ENCODE measurements at regions not wholly inside any gene's neighbourhood (a gene's known extent, or its start where the extent isn't known, plus 50 kb on each side); places are given as distances from the start of the nearest gene placed in this dataset.

DNA sequence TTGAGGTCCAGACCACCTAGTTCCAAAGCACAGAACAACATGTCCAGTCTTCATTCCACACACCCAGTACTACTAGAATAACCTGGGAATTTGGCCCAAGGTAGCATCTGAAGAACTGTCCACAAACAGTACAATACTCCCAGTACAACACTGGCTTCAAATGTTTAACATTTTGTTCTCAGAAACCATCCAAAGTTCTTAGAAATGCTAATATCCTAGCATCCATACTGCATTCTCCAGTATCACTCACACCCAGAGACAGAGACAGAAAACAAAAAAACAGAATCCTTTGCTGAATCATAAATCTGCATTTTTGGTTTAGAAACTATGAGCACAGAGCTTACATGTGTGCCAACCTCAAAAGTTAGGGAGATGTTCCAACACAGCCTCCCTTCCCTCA is 490.8 kb downstream of the FOXO1 start:
- DNase-seq, result no peak

DNA sequence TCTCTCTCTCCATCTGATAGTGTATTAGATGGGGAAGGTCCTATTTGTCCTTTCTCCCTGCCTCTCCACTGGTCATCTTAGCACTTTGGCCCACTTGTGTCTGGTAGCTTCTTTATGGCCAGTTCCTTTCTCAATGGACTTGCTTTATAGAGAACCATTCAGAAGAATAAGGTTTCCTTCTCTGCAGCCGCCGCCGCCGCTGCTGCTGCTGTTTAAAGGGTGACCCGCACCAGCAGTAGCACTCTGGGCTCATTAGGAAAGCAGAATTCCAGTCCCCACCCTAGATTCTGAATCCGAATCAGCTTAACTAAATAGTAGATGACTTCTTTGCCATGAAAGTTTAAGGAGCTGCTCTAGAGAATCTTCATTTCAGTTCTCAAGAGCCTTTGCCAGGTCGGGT is 490.2 kb downstream of the FOXO1 start:
- no peak for DNase-seq

- no peak for DNase-seq
These were observed 488.3 kb downstream of the FOXO1 start for GRCh38 chr13:40178130-40178529.

- no peak for DNase-seq
These were observed 486.8 kb downstream of the FOXO1 start for GRCh38 chr13:40179445-40180281.

- no peak for DNase-seq
These were observed 485.7 kb downstream of the FOXO1 start for GRCh38 chr13:40180776-40181175.

GRCh38 chr13:40181203-40181845 is 485.1 kb downstream of the FOXO1 start:
- DNase-seq, result no peak

DNA sequence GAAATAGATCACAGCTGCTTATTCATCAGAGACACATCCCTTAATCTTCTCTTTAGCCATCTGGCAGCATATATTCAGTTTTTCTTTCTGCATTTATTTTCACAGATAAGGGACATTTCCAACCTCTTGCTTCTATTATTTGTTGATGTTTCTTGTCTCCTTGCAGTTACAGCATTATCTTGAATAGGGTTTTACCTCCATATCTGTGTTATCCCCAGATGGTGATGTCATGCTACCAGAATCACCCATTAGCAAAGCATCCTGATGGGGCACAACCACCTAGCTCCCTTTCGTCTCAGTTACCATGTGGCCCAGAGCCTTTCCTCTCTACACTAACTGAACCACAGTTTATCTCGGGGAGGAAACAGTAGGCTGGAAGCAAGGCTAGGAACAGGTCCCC is 483.9 kb downstream of the FOXO1 start:
- no peak for DNase-seq

DNA sequence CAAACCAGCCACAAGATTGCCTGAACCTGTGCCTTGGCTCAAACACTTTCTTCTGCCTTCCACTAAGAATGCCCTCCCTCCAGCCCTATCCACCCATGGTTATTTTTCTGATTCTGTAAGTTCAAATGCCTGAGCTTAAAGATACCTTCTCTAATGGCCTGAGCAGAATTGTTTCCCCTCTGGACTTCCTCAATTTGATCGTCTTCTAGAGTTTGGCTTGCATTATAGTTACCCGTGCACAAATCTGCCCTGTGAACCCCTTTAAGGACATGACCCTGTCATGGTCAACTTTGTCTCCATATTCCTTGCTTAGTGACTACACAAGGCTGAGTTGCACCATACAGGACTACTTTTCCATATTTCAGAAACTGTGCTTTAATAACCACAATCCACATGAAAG is 481.0 kb downstream of the FOXO1 start:
- no peak for DNase-seq

- DNase-seq, result no peak
These were observed 480.4 kb downstream of the FOXO1 start for GRCh38 chr13:40186041-40186440.

DNA sequence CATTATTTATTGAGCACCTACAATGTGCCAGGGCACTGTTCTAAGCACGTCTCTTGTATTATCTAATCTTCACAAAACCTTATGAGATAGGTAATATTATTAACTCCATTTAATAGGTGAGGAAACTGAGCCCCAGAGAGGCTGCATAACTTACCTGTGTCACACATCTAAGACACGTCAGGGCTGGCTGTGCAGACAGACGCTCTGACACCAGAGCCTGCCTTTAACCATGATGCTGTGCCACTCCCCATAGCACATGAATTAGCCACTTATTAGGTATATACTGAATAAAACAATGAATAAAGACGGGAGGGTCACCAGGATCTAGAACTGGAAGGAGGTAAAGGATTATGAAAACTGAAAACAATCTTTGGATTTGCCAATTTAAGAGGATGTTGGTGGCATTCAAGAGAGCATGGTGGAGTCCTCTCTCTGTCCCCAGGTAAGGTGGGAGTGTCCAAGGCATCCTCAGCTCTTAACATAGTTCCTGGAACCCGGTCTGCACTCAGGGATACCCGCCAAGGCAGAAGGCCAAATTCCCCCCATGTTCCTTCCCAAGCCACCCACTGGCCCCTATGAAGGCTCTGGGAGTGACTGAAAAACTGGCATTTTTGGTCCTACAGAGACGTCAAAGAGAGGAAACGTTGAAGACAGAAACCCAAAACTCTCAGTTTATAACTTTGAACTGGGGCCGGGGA is 479.7 kb downstream of the FOXO1 start:
- DNase-seq, result no peak

GRCh38 chr13:40187324-40187795 is 479.1 kb downstream of the FOXO1 start:
- DNase-seq, result no peak

- DNase-seq, result no peak
These were observed 478.4 kb downstream of the FOXO1 start for GRCh38 chr13:40187841-40188591.

DNA sequence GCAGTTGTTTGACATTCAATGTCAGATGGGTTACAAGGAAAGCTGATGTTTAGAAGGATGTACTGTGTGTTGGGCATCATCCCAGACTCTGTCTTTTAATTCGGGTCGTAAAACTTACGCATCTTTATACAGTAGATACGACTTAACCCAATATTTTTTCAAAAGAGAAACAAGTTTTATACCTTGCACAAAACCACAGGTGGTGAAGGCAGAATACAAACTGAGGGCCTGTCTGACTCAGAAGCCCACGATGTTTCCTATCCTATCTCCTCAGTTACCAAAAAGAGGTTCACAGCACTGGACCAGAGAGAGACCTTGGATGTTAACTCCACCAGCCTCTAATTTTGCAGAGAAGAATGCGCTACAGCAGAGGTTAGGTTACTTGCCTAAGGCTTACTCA is 477.0 kb downstream of the FOXO1 start:
- no peak for DNase-seq

DNA sequence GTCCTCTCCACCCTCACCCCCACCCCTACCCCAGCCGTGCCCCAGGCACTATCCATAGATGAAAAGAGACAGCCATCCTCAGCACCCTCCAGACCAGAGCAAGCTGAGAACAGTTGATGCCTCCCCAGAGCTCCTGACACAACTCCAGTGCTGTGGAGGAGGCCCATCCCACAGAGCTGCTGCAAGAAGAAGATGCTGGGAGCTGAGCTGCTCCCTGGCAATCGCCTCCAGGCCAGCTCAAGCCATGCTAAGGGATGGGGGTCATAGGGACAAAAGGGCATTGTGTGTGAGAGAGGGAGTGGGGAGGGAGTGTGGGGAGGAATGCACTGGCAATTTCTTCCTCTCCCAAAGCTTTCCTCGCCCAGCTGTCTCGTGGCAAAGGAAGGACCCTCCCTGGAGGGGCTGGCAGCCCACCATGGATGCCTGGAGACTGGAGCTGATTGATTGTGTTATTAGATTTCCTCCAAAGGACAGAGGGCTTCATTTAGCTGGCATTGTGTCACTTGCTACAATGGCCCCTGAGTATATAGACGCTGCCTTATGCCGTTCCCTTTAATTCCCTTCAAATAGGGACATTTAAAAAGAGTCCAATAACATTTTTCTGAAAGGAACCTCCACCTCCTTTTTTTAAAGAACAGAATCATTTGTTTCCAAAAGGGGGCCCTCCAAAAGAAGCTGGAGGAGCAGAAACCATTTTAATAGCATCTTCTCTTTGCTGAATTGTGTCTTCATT is 476.4 kb downstream of the FOXO1 start:
- DNase-seq, result peak; percentile 10

- DNase-seq, result peak; percentile 93
These were observed 475.8 kb downstream of the FOXO1 start for GRCh38 chr13:40190641-40191100.

DNA sequence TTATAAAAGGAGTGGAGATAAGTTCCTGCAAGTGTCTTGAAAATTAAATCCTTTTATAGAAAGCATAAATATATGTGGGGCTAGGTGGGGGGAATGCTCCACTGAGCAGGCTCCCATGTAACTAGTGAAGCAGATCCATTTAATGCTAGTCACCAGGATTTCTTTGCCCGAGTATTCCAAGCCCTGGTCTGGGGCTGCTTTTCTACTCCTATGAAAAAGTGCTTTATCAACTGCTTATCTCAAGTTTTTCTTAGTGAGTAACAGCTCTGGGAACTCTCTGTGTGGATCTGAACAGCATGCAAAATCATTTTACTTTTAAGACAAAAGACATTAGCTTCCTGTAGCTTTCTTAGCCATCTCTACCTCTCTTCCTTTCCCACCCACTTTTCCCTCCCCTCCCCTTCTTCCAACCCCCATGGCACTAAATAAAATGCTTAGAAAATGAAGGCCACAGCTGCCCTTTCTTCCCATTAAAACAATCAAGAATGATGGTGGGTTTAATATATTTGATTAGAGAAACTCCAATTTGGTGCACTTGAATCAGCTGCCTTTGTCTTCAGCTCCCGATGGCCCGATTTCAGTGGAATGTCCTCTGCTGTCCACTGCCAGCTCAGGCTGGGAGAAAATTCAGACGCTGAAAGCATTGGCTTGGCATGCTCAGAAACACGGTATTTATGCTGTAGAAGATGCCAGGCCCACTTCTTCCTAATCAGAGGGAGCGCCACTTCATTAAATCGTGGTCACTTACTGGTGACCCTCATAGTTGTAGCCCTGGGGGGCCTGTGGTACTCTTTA is 475.1 kb downstream of the FOXO1 start:
- peak; percentile 11 for DNase-seq

- no peak for DNase-seq
These were observed 474.0 kb downstream of the FOXO1 start for GRCh38 chr13:40192452-40192851.

DNA sequence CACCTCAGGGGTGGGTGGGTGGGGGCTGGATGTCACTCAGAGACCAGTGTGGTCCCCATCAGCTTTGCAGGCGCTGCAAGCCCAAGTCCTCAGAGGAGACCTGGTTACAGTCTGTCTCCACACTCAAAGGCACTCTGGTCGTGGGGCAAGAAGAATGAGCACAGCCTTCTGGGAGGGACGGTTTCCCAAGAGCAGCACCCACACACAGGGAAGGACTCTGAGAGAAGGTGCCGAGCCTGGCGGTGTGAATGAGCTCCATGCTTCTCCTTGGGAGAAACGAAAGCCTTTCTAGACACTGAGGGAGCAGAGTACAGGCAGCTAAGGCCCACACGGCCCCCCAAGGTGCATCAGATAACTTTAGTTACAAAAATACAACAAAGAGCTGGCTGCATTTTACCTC is 473.6 kb downstream of the FOXO1 start:
- no peak for DNase-seq

- DNase-seq, result peak; percentile 73
These were observed 472.9 kb downstream of the FOXO1 start for GRCh38 chr13:40193286-40194223.

- DNase-seq, result peak; percentile 99
These were observed 472.1 kb downstream of the FOXO1 start for GRCh38 chr13:40194224-40194806.
